ENCODE measurements at regions not wholly inside any gene's neighbourhood (a gene's known extent, or its start where the extent isn't known, plus 50 kb on each side); places are given as distances from the start of the nearest gene placed in this dataset.

DNA sequence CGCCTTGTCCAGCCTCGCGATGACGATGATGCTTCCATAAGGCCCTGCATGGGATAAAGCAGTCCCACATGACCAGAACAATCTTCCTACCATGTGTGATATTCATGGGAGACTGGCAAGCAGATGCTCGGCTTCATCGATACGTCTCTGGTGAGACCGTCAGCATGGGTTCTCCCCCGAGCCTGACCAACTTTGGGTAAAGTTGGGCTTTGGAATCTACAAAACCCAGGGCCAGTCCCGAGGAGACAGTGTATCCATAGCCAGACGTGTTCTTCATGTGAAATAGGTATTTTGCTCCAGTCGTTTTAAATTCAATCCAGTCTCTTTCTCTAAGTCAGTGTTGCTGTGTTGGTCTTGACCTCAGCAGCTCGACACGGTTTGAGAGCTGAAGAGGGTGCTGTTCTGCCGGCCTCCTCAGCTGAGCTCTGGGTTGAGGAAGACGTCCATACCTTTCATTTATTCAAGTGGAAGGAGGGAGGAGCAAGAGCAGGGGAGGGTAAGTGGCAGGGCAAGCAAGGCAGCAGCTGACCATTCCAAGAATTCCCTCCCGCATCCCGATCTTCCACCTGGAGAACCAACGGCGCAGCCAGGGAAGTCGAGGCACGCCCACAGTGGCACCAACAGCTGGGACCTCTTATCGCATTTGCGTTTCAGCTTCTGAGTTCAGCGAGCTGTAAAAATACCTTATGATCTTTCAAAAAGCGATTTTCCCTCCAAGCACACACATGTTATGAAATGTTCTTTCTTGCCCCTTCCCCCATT is 64.0 kb upstream of the THBS2 start:
- no peak for TF ChIP-seq POLR2A (IDR thresholded peaks at IDR 0.05)
- TF ChIP-seq, protein P1, sequence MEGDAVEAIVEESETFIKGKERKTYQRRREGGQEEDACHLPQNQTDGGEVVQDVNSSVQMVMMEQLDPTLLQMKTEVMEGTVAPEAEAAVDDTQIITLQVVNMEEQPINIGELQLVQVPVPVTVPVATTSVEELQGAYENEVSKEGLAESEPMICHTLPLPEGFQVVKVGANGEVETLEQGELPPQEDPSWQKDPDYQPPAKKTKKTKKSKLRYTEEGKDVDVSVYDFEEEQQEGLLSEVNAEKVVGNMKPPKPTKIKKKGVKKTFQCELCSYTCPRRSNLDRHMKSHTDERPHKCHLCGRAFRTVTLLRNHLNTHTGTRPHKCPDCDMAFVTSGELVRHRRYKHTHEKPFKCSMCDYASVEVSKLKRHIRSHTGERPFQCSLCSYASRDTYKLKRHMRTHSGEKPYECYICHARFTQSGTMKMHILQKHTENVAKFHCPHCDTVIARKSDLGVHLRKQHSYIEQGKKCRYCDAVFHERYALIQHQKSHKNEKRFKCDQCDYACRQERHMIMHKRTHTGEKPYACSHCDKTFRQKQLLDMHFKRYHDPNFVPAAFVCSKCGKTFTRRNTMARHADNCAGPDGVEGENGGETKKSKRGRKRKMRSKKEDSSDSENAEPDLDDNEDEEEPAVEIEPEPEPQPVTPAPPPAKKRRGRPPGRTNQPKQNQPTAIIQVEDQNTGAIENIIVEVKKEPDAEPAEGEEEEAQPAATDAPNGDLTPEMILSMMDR (IDR thresholded peaks at IDR 0.05) = no peak
